GM23248 (cell line): ENCODE measurements at regions not wholly inside any gene's neighbourhood (a gene's known extent, or its start where the extent isn't known, plus 50 kb on each side); places are given as distances from the start of the nearest gene placed in this dataset.
"Not testable (repeated sequence)": the region's sequence is repeated elsewhere in the genome, so short reads cannot be mapped to it uniquely, and the experiment has no call there.

Source experiments
- EZH2 ChIP-seq: fragments of 200-600 bp; sonication (generic); IDR thresholded peaks from 2 replicates; pipeline ENCODE4 v1.6.1; 2018; ENCODE audit warnings: antibody characterized with exemption, mild to moderate bottlenecking; ENCODE audit not compliant: insufficient read depth, poor library complexity, severe bottlenecking
- EZH2phosphoT487 ChIP-seq: fragments of 200-600 bp; sonication (generic); IDR thresholded peaks from 2 replicates; pipeline ENCODE4 v1.6.1; 2018; ENCODE audit warnings: antibody characterized with exemption, moderate library complexity, mild to moderate bottlenecking, low read depth; ENCODE audit not compliant: insufficient read depth

- TF ChIP-seq EZH2, EZH2phosphoT487: not testable (repeated sequence)
Observed at GRCh38 chr1:96915701-96916100, 194.1 kb downstream of the PTBP2 start.
